PFSK-1 (cell line): ENCODE measurements at regions not wholly inside any gene's neighbourhood (a gene's known extent, or its start where the extent isn't known, plus 50 kb on each side); places are given as distances from the start of the nearest gene placed in this dataset.

Source experiments
- POLR2AphosphoS5 ChIP-seq: IDR thresholded peaks from 2 replicates; pipeline ENCODE4 v1.6.1; 2012; ENCODE audit warnings: low read depth, mild to moderate bottlenecking, control low read depth, low read length, moderate library complexity
- REST ChIP-seq, 2 experiments: IDR thresholded peaks; 2 replicates each; pipeline versions ENCODE4 v1.6.1 to v1.8.0; 2011 to 2012; ENCODE audit warnings: low read depth in 2 of 2, low read length in 2 of 2, control low read depth in 1 of 2, inconsistent platforms in 1 of 2, mild to moderate bottlenecking in 1 of 2, moderate library complexity in 1 of 2; ENCODE audit not compliant: insufficient read depth in 1 of 2
- SIN3A ChIP-seq: IDR thresholded peaks from 2 replicates; pipeline ENCODE4 v1.6.1; 2012; ENCODE audit warnings: mild to moderate bottlenecking, low read length, moderate library complexity, borderline replicate concordance; ENCODE audit not compliant: insufficient read depth
- TAF1 ChIP-seq: IDR thresholded peaks from 2 replicates; pipeline ENCODE4 v1.6.1; 2012; ENCODE audit warnings: low read length, control low read depth, borderline replicate concordance; ENCODE audit not compliant: insufficient read depth

GRCh38 chr12:115880238-115880637, 397.3 kb downstream of the MED13L start:
- no peak for TF ChIP-seq SIN3A
- no peak for TF ChIP-seq POLR2AphosphoS5
- no peak for TF ChIP-seq TAF1
- TF ChIP-seq REST (IDR thresholded peaks at IDR 0.05; ENCODE audit: insufficient read depth in 1 of 2, low read depth in 2 of 2, low read length in 2 of 2) = no peak
